ENCODE measurements at regions not wholly inside any gene's neighbourhood (a gene's known extent, or its start where the extent isn't known, plus 50 kb on each side); places are given as distances from the start of the nearest gene placed in this dataset.

- Histone ChIP-seq H3K27ac (no peak overlapping the region), H3K36me3 (no peaks in the 10 kb centered on the region), H3K9me3 (no peaks in the 10 kb centered on the region), H3K4me3 (no peak overlapping the region), H3K4me1 (no peaks in the 10 kb centered on the region), H3K27me3 (no peaks in the 10 kb centered on the region)
- peak in 1 of 2 donors; percentile 91 for DNase-seq (ENCODE audit: extremely low spot score in 2 of 2)
- intact Hi-C loops (cut with DNase I), result no loop called here
- no peak for TF ChIP-seq CTCF (IDR thresholded peaks at IDR 0.05)
- no peak for TF ChIP-seq POLR2A (IDR thresholded peaks at IDR 0.05)
- TF ChIP-seq POLR2AphosphoS5 (IDR thresholded peaks at IDR 0.05; ENCODE audit: insufficient read depth in 1 of 2, low read depth in 1 of 2), result no peak
Measured at GRCh38 chr3:139794469-139795265, 116.9 kb upstream of the NMNAT3 start.

- Histone ChIP-seq H3K36me3 (no peaks in the 10 kb centered on the region), H3K4me3 (no peak overlapping the region), H3K27ac (no peak overlapping the region), H3K27me3 (no peaks in the 10 kb centered on the region), H3K9me3 (no peaks in the 10 kb centered on the region), H3K4me1 (no peaks in the 10 kb centered on the region)
- peak; percentile 70 for DNase-seq (ENCODE audit: extremely low spot score in 2 of 2)
- TF ChIP-seq CTCF (IDR thresholded peaks at IDR 0.05) (no peak), POLR2A (IDR thresholded peaks at IDR 0.05) (no peak), POLR2AphosphoS5 (IDR thresholded peaks at IDR 0.05; ENCODE audit: insufficient read depth in 1 of 2, low read depth in 1 of 2) (no peak)
- intact Hi-C loops (cut with DNase I), result no loop called here
Measured at GRCh38 chr3:139793408-139793807, 115.6 kb upstream of the NMNAT3 start.

GRCh38 chr3:139780593-139780992, 102.8 kb upstream of the NMNAT3 start:
- no peak for TF ChIP-seq POLR2AphosphoS5 (IDR thresholded peaks at IDR 0.05; ENCODE audit: insufficient read depth in 1 of 2, low read depth in 1 of 2)
- no peak for TF ChIP-seq CTCF (IDR thresholded peaks at IDR 0.05)
- no peak for TF ChIP-seq POLR2A (IDR thresholded peaks at IDR 0.05)

GRCh38 chr3:139778682-139779233, 101.0 kb upstream of the NMNAT3 start:
- Histone ChIP-seq H3K4me3 (no peak overlapping the region), H3K36me3 (no peaks in the 10 kb centered on the region), H3K27ac (no peak overlapping the region), H3K27me3 (no peaks in the 10 kb centered on the region), H3K9me3 (no peaks in the 10 kb centered on the region), H3K4me1 (no peaks in the 10 kb centered on the region)
- intact Hi-C loops (cut with DNase I), result no loop called here
- no peak for DNase-seq (ENCODE audit: extremely low spot score in 2 of 2)
- TF ChIP-seq POLR2A (IDR thresholded peaks at IDR 0.05), result no peak
- no peak for TF ChIP-seq POLR2AphosphoS5 (IDR thresholded peaks at IDR 0.05; ENCODE audit: insufficient read depth in 1 of 2, low read depth in 1 of 2)
- no peak for TF ChIP-seq CTCF (IDR thresholded peaks at IDR 0.05)

More at GRCh38 chr3:139780593-139780992, 102.8 kb upstream of the NMNAT3 start:
- Histone ChIP-seq H3K4me1 (no peaks in the 10 kb centered on the region), H3K4me3 (no peak overlapping the region), H3K36me3 (no peaks in the 10 kb centered on the region), H3K27ac (no peak overlapping the region), H3K9me3 (no peaks in the 10 kb centered on the region), H3K27me3 (no peaks in the 10 kb centered on the region)
- intact Hi-C loops (cut with DNase I), result no loop called here
- no peak for DNase-seq (ENCODE audit: extremely low spot score in 2 of 2)
